ENCODE measurements at regions not wholly inside any gene's neighbourhood (a gene's known extent, or its start where the extent isn't known, plus 50 kb on each side); places are given as distances from the start of the nearest gene placed in this dataset.

DNA sequence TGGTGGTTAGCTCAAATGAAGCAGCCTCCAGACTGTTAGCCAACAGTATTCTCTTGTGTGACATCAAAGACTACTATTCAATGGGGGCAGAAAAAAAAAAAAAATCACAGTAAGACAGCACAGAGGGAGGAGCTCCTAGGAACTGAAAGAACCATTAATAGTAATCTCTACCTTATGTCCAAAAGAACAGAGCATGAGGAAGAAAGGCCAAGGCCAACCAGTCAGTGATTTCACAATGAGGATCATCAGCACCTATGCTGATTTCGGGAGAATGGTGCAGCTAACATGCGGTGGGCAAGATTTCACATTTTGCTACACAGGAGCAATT lies 66.3 kb upstream of the SOX5 start:
- BruUV-seq (replicated peaks) = no TSS peak
- Histone ChIP-seq H3K4me1 (ENCODE audit: control insufficient read depth, extremely low read depth, insufficient read depth, low read length) (no peaks in the 10 kb centered on the region), H2AFZ (ENCODE audit: low read depth, low read length) (no peak overlapping the region), H3K27me3 (ENCODE audit: control insufficient read depth in 2 of 2, insufficient read depth in 2 of 2, low read length in 2 of 2) (peaks cover 12 to 14% of the 10 kb centered on the region in 2 experiments), H3K4me2 (ENCODE audit: insufficient read depth, low read length) (no peak overlapping the region), H3K79me2 (ENCODE audit: control insufficient read depth, insufficient read depth, low read length) (no peaks in the 10 kb centered on the region), H3K36me3 (ENCODE audit: control insufficient read depth in 2 of 2, extremely low read depth in 1 of 2, insufficient read depth in 2 of 2, low read length in 2 of 2) (no peaks in the 10 kb centered on the region), H3K9ac (replicated peaks; ENCODE audit: extremely low read depth, insufficient read depth, low read length) (no peak overlapping the region), H3K4me3 (replicated peaks in 1 of 3; ENCODE audit: insufficient read depth in 1 of 3, low read depth in 1 of 3, low read length in 3 of 3) (no peak overlapping the region), H3K9me3 (replicated peaks; ENCODE audit: control insufficient read depth, insufficient read depth, low read length) (no peaks in the 10 kb centered on the region), H3K27ac (ENCODE audit: insufficient read depth, low read depth, low read length) (no peak overlapping the region), H3K9me1 (replicated peaks; ENCODE audit: control insufficient read depth, extremely low read depth, insufficient read depth, low read length) (no peaks in the 10 kb centered on the region), H4K20me1 (replicated peaks; ENCODE audit: control insufficient read depth, extremely low read depth, insufficient read depth, low read length) (no peaks in the 10 kb centered on the region)
- intact Hi-C loops (cut with micrococcal nuclease) (loop anchor here (10.0 kb wide), 1 partner anchor 521 kb away; no protein-coding TSS in a partner anchor), dilution Hi-C loops (cut with MboI; ENCODE audit: extremely low pct_ligation_motif_present, low sequenced_read_pairs) (no loop called here)
- TF ChIP-seq GATA2 (IDR thresholded peaks at IDR 0.05; ENCODE audit: insufficient read depth, insufficient read length, low read depth, low read length) (no peak), MYC (IDR thresholded peaks at IDR 0.05; ENCODE audit: low read depth, low read length) (no peak), POLR2AphosphoS5 (IDR thresholded peaks at IDR 0.05; ENCODE audit: insufficient read depth, low read depth, low read length) (no peak), FOS (IDR thresholded peaks at IDR 0.05; ENCODE audit: borderline replicate concordance, insufficient read depth, low read length) (no peak), EZH2 (IDR thresholded peaks at IDR 0.05; ENCODE audit: borderline replicate concordance, low read depth, low read length, severe bottlenecking) (no peak), JUN (IDR thresholded peaks at IDR 0.05; ENCODE audit: borderline replicate concordance, insufficient read depth, insufficient read length, low read depth) (no peak), POLR2A (IDR thresholded peaks at IDR 0.05; ENCODE audit: low read depth, low read length) (no peak)
- TF ChIP-seq, protein P1, sequence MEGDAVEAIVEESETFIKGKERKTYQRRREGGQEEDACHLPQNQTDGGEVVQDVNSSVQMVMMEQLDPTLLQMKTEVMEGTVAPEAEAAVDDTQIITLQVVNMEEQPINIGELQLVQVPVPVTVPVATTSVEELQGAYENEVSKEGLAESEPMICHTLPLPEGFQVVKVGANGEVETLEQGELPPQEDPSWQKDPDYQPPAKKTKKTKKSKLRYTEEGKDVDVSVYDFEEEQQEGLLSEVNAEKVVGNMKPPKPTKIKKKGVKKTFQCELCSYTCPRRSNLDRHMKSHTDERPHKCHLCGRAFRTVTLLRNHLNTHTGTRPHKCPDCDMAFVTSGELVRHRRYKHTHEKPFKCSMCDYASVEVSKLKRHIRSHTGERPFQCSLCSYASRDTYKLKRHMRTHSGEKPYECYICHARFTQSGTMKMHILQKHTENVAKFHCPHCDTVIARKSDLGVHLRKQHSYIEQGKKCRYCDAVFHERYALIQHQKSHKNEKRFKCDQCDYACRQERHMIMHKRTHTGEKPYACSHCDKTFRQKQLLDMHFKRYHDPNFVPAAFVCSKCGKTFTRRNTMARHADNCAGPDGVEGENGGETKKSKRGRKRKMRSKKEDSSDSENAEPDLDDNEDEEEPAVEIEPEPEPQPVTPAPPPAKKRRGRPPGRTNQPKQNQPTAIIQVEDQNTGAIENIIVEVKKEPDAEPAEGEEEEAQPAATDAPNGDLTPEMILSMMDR (IDR thresholded peaks at IDR 0.05; ENCODE audit: extremely low read depth in 1 of 2, insufficient read depth in 1 of 2, low read depth in 1 of 2, low read length in 2 of 2) = no peak
- TF ChIP-seq, protein P2, sequence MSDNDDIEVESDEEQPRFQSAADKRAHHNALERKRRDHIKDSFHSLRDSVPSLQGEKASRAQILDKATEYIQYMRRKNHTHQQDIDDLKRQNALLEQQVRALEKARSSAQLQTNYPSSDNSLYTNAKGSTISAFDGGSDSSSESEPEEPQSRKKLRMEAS (IDR thresholded peaks at IDR 0.05; ENCODE audit: insufficient read depth, insufficient read length) = no peak
- FAIRE-seq (no peak), DNase-seq (ENCODE audit: low read depth, low spot score) (no peak)
- ChIA-PET POLR2A (no interaction called here), CTCF (interaction anchor here (0.6 kb wide), 1 partner anchor 784 kb away, joined by 3 read pairs; no protein-coding TSS in a partner anchor)
